ENCODE measurements at regions not wholly inside any gene's neighbourhood (a gene's known extent, or its start where the extent isn't known, plus 50 kb on each side); places are given as distances from the start of the nearest gene placed in this dataset.

- intact Hi-C loops (cut with DNase I) = no loop called here
- ATAC-seq = no peak
These were observed 223.2 kb upstream of the FOXF1 start for GRCh38 chr16:86286991-86287663.

GRCh38 chr16:86287664-86288201, 222.6 kb upstream of the FOXF1 start:
- ATAC-seq = no peak
- DNase-seq = no peak
- intact Hi-C loops (cut with DNase I) = no loop called here

More at GRCh38 chr16:86286991-86287663, 223.2 kb upstream of the FOXF1 start:
- no peak for DNase-seq

GRCh38 chr16:86288716-86289294, 221.5 kb upstream of the FOXF1 start:
- intact Hi-C loops (cut with DNase I) = no loop called here
- ATAC-seq (no peak), DNase-seq (no peak)

GRCh38 chr16:86289304-86289703, 221.0 kb upstream of the FOXF1 start:
- DNase-seq (no peak), ATAC-seq (no peak)
- intact Hi-C loops (cut with DNase I) = no loop called here

GRCh38 chr16:86289907-86290306, 220.4 kb upstream of the FOXF1 start:
- intact Hi-C loops (cut with DNase I) = no loop called here
- no peak for DNase-seq
- no peak for ATAC-seq

GRCh38 chr16:86291491-86291890, 218.8 kb upstream of the FOXF1 start:
- ATAC-seq = no peak
- DNase-seq = no peak
- intact Hi-C loops (cut with DNase I) = no loop called here

- ATAC-seq (no peak), DNase-seq (no peak)
- intact Hi-C loops (cut with DNase I) = no loop called here
These were observed 218.1 kb upstream of the FOXF1 start for GRCh38 chr16:86292171-86292775.

- ATAC-seq (no peak), DNase-seq (no peak)
- intact Hi-C loops (cut with DNase I) = no loop called here
These were observed 217.4 kb upstream of the FOXF1 start for GRCh38 chr16:86292942-86293341.

GRCh38 chr16:86293906-86294305, 216.4 kb upstream of the FOXF1 start:
- ATAC-seq (no peak), DNase-seq (no peak)
- intact Hi-C loops (cut with DNase I) = no loop called here

GRCh38 chr16:86294535-86295196, 215.7 kb upstream of the FOXF1 start:
- DNase-seq (no peak), ATAC-seq (no peak)
- intact Hi-C loops (cut with DNase I) = no loop called here

- ATAC-seq (no peak), DNase-seq (no peak)
- intact Hi-C loops (cut with DNase I) = no loop called here
These were observed 214.1 kb upstream of the FOXF1 start for GRCh38 chr16:86296256-86296655.

GRCh38 chr16:86297391-86297790, 212.9 kb upstream of the FOXF1 start:
- intact Hi-C loops (cut with DNase I) = no loop called here
- DNase-seq = no peak
- no peak for ATAC-seq

GRCh38 chr16:86297866-86298757, 212.2 kb upstream of the FOXF1 start:
- ATAC-seq (peak in 1 of 2 donors; percentile 39), DNase-seq (no peak)
- intact Hi-C loops (cut with DNase I) = no loop called here

GRCh38 chr16:86298758-86299134, 211.6 kb upstream of the FOXF1 start:
- intact Hi-C loops (cut with DNase I) = no loop called here
- ATAC-seq (no peak), DNase-seq (no peak)

- DNase-seq (no peak), ATAC-seq (no peak)
- intact Hi-C loops (cut with DNase I) = no loop called here
These were observed 210.3 kb upstream of the FOXF1 start for GRCh38 chr16:86299882-86300610.

GRCh38 chr16:86300746-86301481, 209.4 kb upstream of the FOXF1 start:
- intact Hi-C loops (cut with DNase I) = no loop called here
- DNase-seq (no peak), ATAC-seq (no peak)

GRCh38 chr16:86302421-86303109, 207.8 kb upstream of the FOXF1 start:
- no peak for DNase-seq
- intact Hi-C loops (cut with DNase I) = no loop called here
- no peak for ATAC-seq
